Erythroblast (primary cell): ENCODE measurements at regions not wholly inside any gene's neighbourhood (a gene's known extent, or its start where the extent isn't known, plus 50 kb on each side); places are given as distances from the start of the nearest gene placed in this dataset.

Source experiments
- GATA1 ChIP-seq: IDR thresholded peaks from 2 replicates; pipeline ENCODE4 v1.6.1; 2011; ENCODE audit warnings: low read depth, mild to moderate bottlenecking, control low read depth, low read length, moderate library complexity
- POLR2A ChIP-seq: IDR thresholded peaks from 2 replicates; pipeline ENCODE4 v1.6.1; 2011; ENCODE audit warnings: mild to moderate bottlenecking, low read length

- TF ChIP-seq POLR2A, result no peak
- TF ChIP-seq GATA1, result no peak
Observed at GRCh38 chr4:100100985-100101384, 89.3 kb downstream of the DDIT4L start.
